Endothelial cell of umbilical vein (primary cell): ENCODE measurements at regions not wholly inside any gene's neighbourhood (a gene's known extent, or its start where the extent isn't known, plus 50 kb on each side); places are given as distances from the start of the nearest gene placed in this dataset.

Experiments used
- BruUV-seq: library from RNA; stranded (reverse); fragments of 400-500 nt; replicated peaks from 2 replicates; lab custom pipeline; 2021; lab: Mats Ljungman, UMichigan
- CTCF ChIA-PET: fragments of 300-600, 350-600 bp; sonication (Branson Sonifier 250); formaldehyde crosslinking; loops from one replicate; lab custom pipeline; 2021; ENCODE audit warnings: antibody characterized with exemption, inconsistent platforms; lab: Charles Lee
- POLR2A ChIA-PET: fragments of 300-600, 350-600 bp; sonication (Branson Sonifier 250); formaldehyde crosslinking; loops from one replicate; lab custom pipeline; 2021; ENCODE audit warnings: antibody characterized with exemption, inconsistent platforms; lab: Charles Lee
- DNase-seq: peaks from one replicate; pipeline ENCODE4 v3.0.0-alpha.2; 2011; ENCODE audit warnings: low read depth, low spot score
- FAIRE-seq: peaks from 2 replicates; lab custom pipeline; 2011; peaks lifted over from hg19 to GRCh38; lab: Jason Lieb, UNC
- H2AFZ ChIP-seq: 2 replicates; pipeline ENCODE4 v1.6.0; 2012; ENCODE audit warnings: low read depth, low read length, control low read depth, inconsistent platforms
- H3K27ac ChIP-seq: 2 replicates; pipeline ENCODE4 v1.5.1; 2011; ENCODE audit warnings: low read depth, mild to moderate bottlenecking, control low read depth, low read length, moderate library complexity; ENCODE audit not compliant: insufficient read depth
- H3K27me3 ChIP-seq, 2 experiments: 2 replicates each; pipeline versions ENCODE4 v1.6.0 to v1.6.1; 2011; ENCODE audit warnings: low read length in 2 of 2, mixed read lengths in 1 of 2; ENCODE audit not compliant: control insufficient read depth in 2 of 2, insufficient read depth in 2 of 2
- H3K36me3 ChIP-seq, 2 experiments: 2 replicates in 1 of 2; 3 replicates in 1 of 2; pipeline ENCODE4 v1.5.1; 2011; ENCODE audit warnings: low read length in 2 of 2, mild to moderate bottlenecking in 1 of 2, moderate library complexity in 1 of 2; ENCODE audit not compliant: control insufficient read depth in 2 of 2, insufficient read depth in 2 of 2; ENCODE audit errors: extremely low read depth in 1 of 2
- H3K4me1 ChIP-seq: 3 replicates; pipeline ENCODE4 v1.5.1; 2011; ENCODE audit warnings: mild to moderate bottlenecking, low read length; ENCODE audit not compliant: control insufficient read depth, insufficient read depth; ENCODE audit errors: extremely low read depth
- H3K4me2 ChIP-seq: 2 replicates; pipeline ENCODE4 v1.6.1; 2011; ENCODE audit warnings: low read length, control low read depth, mixed read lengths; ENCODE audit not compliant: insufficient read depth
- H3K4me3 ChIP-seq, 3 experiments: fragments of 200-600 bp in 1 of 3; sonication (generic), shearing (Covaris generic) in 1 of 3; replicated peaks in 1 of 3; 2 replicates each; pipeline ENCODE4 v1.5.1; 2011 to 2016; ENCODE audit warnings: control low read depth in 3 of 3, low read length in 3 of 3, mild to moderate bottlenecking in 2 of 3, inconsistent platforms in 1 of 3, low read depth in 1 of 3, moderate library complexity in 1 of 3; ENCODE audit not compliant: insufficient read depth in 1 of 3
- H3K79me2 ChIP-seq: 2 replicates; pipeline ENCODE4 v1.6.0; 2012; ENCODE audit warnings: low read length, inconsistent platforms; ENCODE audit not compliant: control insufficient read depth, insufficient read depth
- H3K9ac ChIP-seq: replicated peaks from 2 replicates; pipeline ENCODE3; 2011; ENCODE audit warnings: low read length, control low read depth; ENCODE audit not compliant: insufficient read depth; ENCODE audit errors: extremely low read depth
- H3K9me1 ChIP-seq: replicated peaks from 3 replicates; pipeline ENCODE4 v1.6.0; 2011; ENCODE audit warnings: mild to moderate bottlenecking, low read length; ENCODE audit not compliant: control insufficient read depth, insufficient read depth; ENCODE audit errors: extremely low read depth
- H3K9me3 ChIP-seq: replicated peaks from 2 replicates; pipeline ENCODE4 v1.5.1; 2012; ENCODE audit warnings: low read length, inconsistent platforms; ENCODE audit not compliant: control insufficient read depth, insufficient read depth
- H4K20me1 ChIP-seq: replicated peaks from 2 replicates; pipeline ENCODE3; 2011; ENCODE audit warnings: mild to moderate bottlenecking, low read length; ENCODE audit not compliant: control insufficient read depth, insufficient read depth; ENCODE audit errors: extremely low read depth
- CTCF ChIP-seq, 2 donors: IDR thresholded peaks; 1 replicate in 1 of 2; 2 replicates in 1 of 2; pipeline ENCODE4 v1.5.1; 2011; ENCODE audit warnings: low read length in 2 of 2, mild to moderate bottlenecking in 2 of 2, moderate library complexity in 2 of 2, control low read depth in 1 of 2, inconsistent platforms in 1 of 2, low read depth in 1 of 2; ENCODE audit not compliant: insufficient read depth in 1 of 2; ENCODE audit errors: extremely low read depth in 1 of 2
- EZH2 ChIP-seq: IDR thresholded peaks from 2 replicates; pipeline ENCODE4 v1.6.1; 2012; ENCODE audit warnings: borderline replicate concordance, low read depth, mild to moderate bottlenecking, moderate library complexity, low read length, inconsistent platforms; ENCODE audit not compliant: severe bottlenecking
- FOS ChIP-seq: IDR thresholded peaks from 2 replicates; pipeline ENCODE4 v1.6.1; 2011; ENCODE audit warnings: mild to moderate bottlenecking, low read length, moderate library complexity, borderline replicate concordance; ENCODE audit not compliant: insufficient read depth
- GATA2 ChIP-seq: IDR thresholded peaks from 2 replicates; pipeline ENCODE4 v1.7.0; 2011; ENCODE audit warnings: low read depth, mild to moderate bottlenecking, moderate library complexity, mixed read lengths, low read length; ENCODE audit not compliant: insufficient read length, insufficient read depth
- JUN ChIP-seq: IDR thresholded peaks from 2 replicates; pipeline ENCODE4 v1.6.1; 2011; ENCODE audit warnings: borderline replicate concordance, low read depth; ENCODE audit not compliant: insufficient read length, insufficient read depth
- MAX ChIP-seq: IDR thresholded peaks from 2 replicates; pipeline ENCODE4 v1.6.1; 2011; ENCODE audit not compliant: insufficient read depth, insufficient read length
- MYC ChIP-seq: IDR thresholded peaks from one replicate; pipeline ENCODE4 v1.6.1; 2011; ENCODE audit warnings: mild to moderate bottlenecking, low read depth, low read length
- POLR2A ChIP-seq: IDR thresholded peaks from 2 replicates; pipeline ENCODE4 v1.6.1; 2012; ENCODE audit warnings: low read depth, mild to moderate bottlenecking, control low read depth, low read length
- POLR2AphosphoS5 ChIP-seq: IDR thresholded peaks from 2 replicates; pipeline ENCODE4 v1.6.1; 2012; ENCODE audit warnings: low read depth, mild to moderate bottlenecking, control low read depth, low read length, moderate library complexity; ENCODE audit not compliant: insufficient read depth
- dilution Hi-C: fragments of 300-500 bp; cut with MboI; formaldehyde crosslinking; loops from one replicate; pipeline ENCODE4 v1.15.0; 2019; ENCODE audit warnings: low sequenced_read_pairs; ENCODE audit not compliant: extremely low pct_ligation_motif_present
- intact Hi-C: fragments of 100-400 bp; cut with micrococcal nuclease; formaldehyde crosslinking; loops from one replicate; pipeline ENCODE4 v1.10.0; 2022

GRCh38 chr18:60563082-60563481, 190.5 kb upstream of the MC4R start:
- Histone ChIP-seq H3K27me3 (no peaks in the 10 kb centered on the region), H3K79me2 (no peaks in the 10 kb centered on the region), H4K20me1 (no peaks in the 10 kb centered on the region), H3K9ac (no peak overlapping the region), H3K4me1 (no peaks in the 10 kb centered on the region), H3K4me2 (no peak overlapping the region), H2AFZ (no peak overlapping the region), H3K9me1 (no peaks in the 10 kb centered on the region), H3K9me3 (no peaks in the 10 kb centered on the region), H3K36me3 (no peaks in the 10 kb centered on the region), H3K4me3 (no peak overlapping the region), H3K27ac (no peak overlapping the region)
- intact Hi-C loops (no loop called here), dilution Hi-C loops (no loop called here)
- TF ChIP-seq JUN (no peak), MAX (no peak), POLR2AphosphoS5 (no peak), EZH2 (no peak), GATA2 (no peak), MYC (no peak)
- FAIRE-seq: no peak
- DNase-seq: no peak
- no TSS peak for BruUV-seq
- POLR2A ChIA-PET: no interaction called here
- CTCF ChIA-PET: no interaction called here

- Histone ChIP-seq H3K4me1 (no peaks in the 10 kb centered on the region), H3K4me2 (no peak overlapping the region), H3K79me2 (no peaks in the 10 kb centered on the region), H3K4me3 (no peak overlapping the region), H3K9me1 (no peaks in the 10 kb centered on the region), H3K36me3 (no peaks in the 10 kb centered on the region), H3K9me3 (no peaks in the 10 kb centered on the region), H4K20me1 (no peaks in the 10 kb centered on the region), H3K27me3 (no peaks in the 10 kb centered on the region), H3K27ac (no peak overlapping the region), H2AFZ (no peak overlapping the region), H3K9ac (no peak overlapping the region)
- intact Hi-C loops (no loop called here), dilution Hi-C loops (no loop called here)
- no peak for FAIRE-seq
- ChIA-PET POLR2A (no interaction called here), CTCF (interaction anchor here (0.8 kb wide), 1 partner anchor 12 kb away, joined by 3 read pairs; no protein-coding TSS in a partner anchor)
- no peak for DNase-seq
- no TSS peak for BruUV-seq
- TF ChIP-seq CTCF (IDR thresholded peaks at IDR 0.05; ENCODE audit: extremely low read depth in 1 of 2, insufficient read depth in 1 of 2, low read depth in 1 of 2, low read length in 2 of 2) (no peak), POLR2AphosphoS5 (no peak), EZH2 (no peak), GATA2 (no peak), MAX (no peak), JUN (no peak), FOS (no peak), MYC (no peak), POLR2A (no peak)
Observed at GRCh38 chr18:60568220-60568619, 195.6 kb upstream of the MC4R start.
